Keratinocyte (primary cell): ENCODE measurements at regions not wholly inside any gene's neighbourhood (a gene's known extent, or its start where the extent isn't known, plus 50 kb on each side); places are given as distances from the start of the nearest gene placed in this dataset.

Experiments used
- CTCF ChIP-seq, 3 experiments: IDR thresholded peaks in 1 of 3; conservative IDR thresholded peaks in 1 of 3; optimal IDR thresholded peaks in 1 of 3; 2 replicates in 2 of 3; 3 replicates in 1 of 3; pipeline versions ENCODE3 to v1.5.1; 2011; ENCODE audit warnings: low read length in 3 of 3, mild to moderate bottlenecking in 3 of 3, moderate library complexity in 2 of 3, control low read depth in 1 of 3, inconsistent platforms in 1 of 3; ENCODE audit not compliant: insufficient read depth in 2 of 3; ENCODE audit errors: extremely low read depth in 1 of 3
- EZH2 ChIP-seq: IDR thresholded peaks from one replicate; pipeline ENCODE4 v1.6.1; 2012; ENCODE audit warnings: inconsistent platforms, mild to moderate bottlenecking, low read length, moderate library complexity

GRCh38 chr2:222361787-222362186, 62.6 kb upstream of the SGPP2 start:
- TF ChIP-seq CTCF (optimal IDR thresholded peaks at IDR 0.05 in 1 of 3, IDR thresholded peaks at IDR 0.05 in 1 of 3, conservative IDR thresholded peaks at IDR 0.05 in 1 of 3; ENCODE audit: extremely low read depth in 1 of 3, insufficient read depth in 2 of 3, low read length in 3 of 3) (no peak), EZH2 (no peak)
